Natural killer cell (primary cell): ENCODE measurements at regions not wholly inside any gene's neighbourhood (a gene's known extent, or its start where the extent isn't known, plus 50 kb on each side); places are given as distances from the start of the nearest gene placed in this dataset.
A peak's percentile ranks its signal among the peaks of the same experiment; 100 is the strongest.
"Not testable (repeated sequence)": the region's sequence is repeated elsewhere in the genome, so short reads cannot be mapped to it uniquely, and the experiment has no call there.

Experiments
- ATAC-seq, 3 donors: fragments of 150-1000 bp in 2 of 3; fragments of 200-7000 bp in 1 of 3; cut with Tn5 transposase; 1 replicate in 1 of 3; 2 replicates in 2 of 3; pipeline ENCODE4 v1.10.0; 2021; ENCODE audit warnings: mild to moderate bottlenecking in 2 of 3, moderate library complexity in 2 of 3
- DNase-seq, 2 donors: peaks; one replicate each; pipeline versions ENCODE4 v3.0.0 to v3.0.0-alpha.2; 2013 to 2021; ENCODE audit warnings: mixed read lengths in 1 of 2
- H3K27ac ChIP-seq: one replicate; pipeline ENCODE4 v1.5.1; 2013; ENCODE audit warnings: mild to moderate bottlenecking, low read length
- H3K27me3 ChIP-seq: one replicate; pipeline ENCODE4 v1.6.1; 2013; ENCODE audit warnings: low read length; ENCODE audit not compliant: control insufficient read depth, insufficient read depth
- H3K36me3 ChIP-seq: one replicate; pipeline ENCODE4 v1.6.1; 2013; ENCODE audit warnings: low read length; ENCODE audit not compliant: control insufficient read depth, insufficient read depth
- H3K4me1 ChIP-seq: one replicate; pipeline ENCODE4 v1.6.1; 2013; ENCODE audit warnings: low read length; ENCODE audit not compliant: control insufficient read depth, insufficient read depth
- H3K4me3 ChIP-seq: one replicate; pipeline ENCODE4 v1.5.1; 2013; ENCODE audit warnings: low read length
- H3K9me3 ChIP-seq: one replicate; pipeline ENCODE4 v1.6.1; 2013; ENCODE audit warnings: low read length; ENCODE audit not compliant: control insufficient read depth, insufficient read depth
- H3K27ac Mint-ChIP-seq, 2 donors: one replicate each; pipeline ENCODE4 v1.8.0; 2022; ENCODE audit warnings: mild to moderate bottlenecking in 2 of 2, mixed read lengths in 2 of 2, moderate library complexity in 1 of 2
- H3K27me3 Mint-ChIP-seq, 2 donors: one replicate each; pipeline ENCODE4 v1.8.0; 2022; ENCODE audit warnings: low read depth in 2 of 2, mixed read lengths in 2 of 2
- H3K36me3 Mint-ChIP-seq: one replicate; pipeline ENCODE4 v1.8.0; 2022; ENCODE audit warnings: mixed read lengths
- H3K4me1 Mint-ChIP-seq, 2 donors: one replicate each; pipeline ENCODE4 v1.8.0; 2022; ENCODE audit warnings: mixed read lengths in 2 of 2
- H3K4me3 Mint-ChIP-seq: one replicate; pipeline ENCODE4 v1.8.0; 2022; ENCODE audit warnings: mild to moderate bottlenecking, moderate library complexity, mixed read lengths
- H3K9me3 Mint-ChIP-seq, 2 donors: one replicate each; pipeline ENCODE4 v1.8.0; 2022; ENCODE audit warnings: mixed read lengths in 2 of 2
- CTCF ChIP-seq: fragments of 200-600 bp; IDR thresholded peaks from one replicate; pipeline ENCODE4 v1.8.0; 2022; ENCODE audit warnings: antibody characterized with exemption
- WGBS: methylation state at CpG from one replicate; pipeline ENCODE4 v1.1.7; 2013; ENCODE audit warnings: missing lambda C conversion rate; ENCODE audit not compliant: insufficient coverage; 5-methylcytosine and 5-hydroxymethylcytosine counted together
- intact Hi-C: fragments of 100-400 bp; cut with micrococcal nuclease; formaldehyde crosslinking; loops from one replicate; pipeline ENCODE4 v1.14.2; 2022

- no peaks in the 10 kb centered on the region for H3K36me3 ChIP-seq
- no peaks in the 10 kb centered on the region for H3K36me3 Mint-ChIP-seq
- H3K4me3 Mint-ChIP-seq, result no peak overlapping the region
- H3K4me1 Mint-ChIP-seq, result no peaks in the 10 kb centered on the region
- H3K4me3 ChIP-seq, result no peak overlapping the region
- 6% methylated on average over 9 of the region's 10 CpGs for WGBS
- peaks cover 49 to 65% of the 10 kb centered on the region in 2 donors for H3K27me3 Mint-ChIP-seq
- intact Hi-C loops, result no loop called here
- H3K4me1 ChIP-seq, result no peaks in the 10 kb centered on the region
- no peak overlapping the region for H3K27ac ChIP-seq
- H3K27ac Mint-ChIP-seq, result no peak overlapping the region
- no peak for DNase-seq
- H3K27me3 ChIP-seq, result peaks cover 8% of the 10 kb centered on the region
- no peak for TF ChIP-seq CTCF
- peaks cover 0 to 3% of the 10 kb centered on the region in 2 donors for H3K9me3 Mint-ChIP-seq
- ATAC-seq, result no peak
- no peaks in the 10 kb centered on the region for H3K9me3 ChIP-seq
Measured at GRCh38 chr10:30683496-30683895, 53.9 kb upstream of the LYZL2 start.

GRCh38 chr10:30682377-30683199, 53.0 kb upstream of the LYZL2 start:
- 78% methylated on average over 7 of the region's 9 CpGs for WGBS
- H3K9me3 ChIP-seq, intact Hi-C loops, H3K27ac ChIP-seq, H3K36me3 Mint-ChIP-seq, H3K9me3 Mint-ChIP-seq, H3K4me3 ChIP-seq, H3K4me3 Mint-ChIP-seq, H3K27ac Mint-ChIP-seq, H3K27me3 ChIP-seq, H3K4me1 Mint-ChIP-seq, H3K36me3 ChIP-seq, H3K4me1 ChIP-seq: not testable (repeated sequence)
- peak in 1 of 3 donors; percentile 58 for ATAC-seq
- peak in 1 of 2 donors; percentile 50 for DNase-seq
- peaks cover 45 to 60% of the 10 kb centered on the region in 2 donors for H3K27me3 Mint-ChIP-seq

GRCh38 chr10:30680908-30681307, 51.4 kb upstream of the LYZL2 start:
- Histone ChIP-seq H3K9me3 (no peaks in the 10 kb centered on the region), H3K27ac (no peak overlapping the region), H3K27me3 (peaks cover 4% of the 10 kb centered on the region), H3K4me3 (no peak overlapping the region), H3K4me1 (no peaks in the 10 kb centered on the region), H3K36me3 (no peaks in the 10 kb centered on the region)
- Mint-ChIP-seq H3K36me3 (no peaks in the 10 kb centered on the region), H3K27ac (no peak overlapping the region), H3K4me3 (no peak overlapping the region), H3K27me3 (peaks cover 38 to 43% of the 10 kb centered on the region in 2 donors), H3K4me1 (no peaks in the 10 kb centered on the region), H3K9me3 (peaks cover 0 to 3% of the 10 kb centered on the region in 2 donors)
- ATAC-seq (no peak), DNase-seq (no peak)
- intact Hi-C loops, result no loop called here
- no peak for TF ChIP-seq CTCF
- 76% methylated on average over 1 of the region's 1 CpG for WGBS
